ENCODE measurements at regions not wholly inside any gene's neighbourhood (a gene's known extent, or its start where the extent isn't known, plus 50 kb on each side); places are given as distances from the start of the nearest gene placed in this dataset.
A peak's percentile ranks its signal among the peaks of the same experiment; 100 is the strongest.

DNA sequence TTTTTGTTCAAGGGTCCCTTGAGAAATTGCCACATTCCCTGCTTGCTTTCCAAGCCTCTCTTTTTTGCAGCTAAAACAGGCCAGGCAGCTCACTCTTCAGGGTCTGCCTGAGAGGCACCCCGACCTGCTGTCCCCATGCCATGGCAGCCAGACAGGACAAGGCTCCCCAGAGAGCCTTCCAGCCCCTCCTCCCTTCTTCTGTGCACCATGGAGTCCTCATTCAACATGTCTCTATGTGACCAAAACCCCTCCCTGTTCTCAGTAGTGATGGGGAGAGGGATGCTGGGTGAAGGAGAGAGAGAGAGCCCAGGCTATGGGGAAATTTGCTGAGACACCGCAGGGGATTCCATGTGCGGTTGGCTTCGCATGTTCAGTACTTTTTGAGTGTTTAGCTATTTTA, 384.2 kb upstream of the ZNF507 start:
- DNase-seq (ENCODE audit: low read depth in 4 of 4, low spot score in 3 of 4): no peak

DNA sequence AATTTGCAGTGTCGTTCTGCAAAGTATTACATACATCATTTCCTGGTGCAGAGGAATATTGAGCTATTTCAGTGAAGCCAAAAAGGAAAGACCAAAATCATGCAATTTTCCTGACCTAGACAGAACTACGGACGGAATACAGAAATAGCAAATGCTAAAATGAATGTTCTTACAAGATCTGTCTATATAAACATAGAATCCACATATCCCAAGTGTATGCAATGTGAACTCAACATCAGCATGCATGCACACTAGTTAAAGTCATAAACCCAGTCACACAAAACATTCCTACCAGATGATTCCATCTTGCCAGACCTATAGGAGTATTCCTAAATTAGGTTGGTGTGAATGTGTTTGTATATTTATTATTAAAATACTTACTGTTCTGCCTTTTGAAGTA, 383.7 kb upstream of the ZNF507 start:
- no peak for DNase-seq (ENCODE audit: low read depth in 4 of 4, low spot score in 3 of 4)

DNA sequence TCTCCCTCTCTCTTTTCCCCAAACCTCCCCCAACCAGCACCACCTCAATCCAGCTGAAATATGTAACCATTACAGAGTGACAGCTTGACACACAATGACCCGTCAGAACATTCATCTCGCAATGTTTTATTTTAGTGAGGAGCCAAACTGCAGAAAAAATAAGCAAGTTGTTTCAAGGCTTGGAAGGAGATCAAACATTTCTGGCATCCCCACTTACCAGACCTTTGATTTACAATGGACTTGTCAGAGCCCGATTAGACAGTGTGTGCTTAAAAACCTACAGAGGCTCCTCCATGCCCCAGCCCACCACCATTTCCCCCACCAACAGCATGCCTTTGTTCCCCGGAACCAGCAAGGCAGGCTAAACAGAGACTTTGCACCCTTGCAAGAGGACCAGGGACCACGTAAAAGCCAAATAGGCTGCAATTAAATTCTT, 382.8 kb upstream of the ZNF507 start:
- peak; percentile 56 to 77 (median 63) for DNase-seq (ENCODE audit: low read depth in 4 of 4, low spot score in 3 of 4)

DNA sequence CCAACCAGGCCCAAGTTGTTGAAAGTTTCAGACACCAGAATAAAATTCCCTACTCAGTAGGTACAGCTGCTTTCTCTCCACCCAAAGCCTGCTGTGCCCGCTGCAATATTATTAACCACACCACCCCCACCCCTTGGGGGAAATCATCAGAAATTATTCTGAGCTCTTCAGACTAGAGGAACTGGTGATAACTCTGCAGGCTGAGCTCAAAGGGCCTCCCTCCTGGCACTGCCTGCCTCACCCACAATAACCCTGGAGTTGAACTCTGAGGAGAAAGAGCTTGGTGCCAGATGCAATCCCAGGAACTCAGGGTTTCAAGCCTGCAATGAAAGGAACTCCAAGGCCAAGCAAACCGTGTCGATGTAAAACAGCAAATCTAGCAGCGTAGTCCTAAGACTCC, 381.7 kb upstream of the ZNF507 start:
- no peak for DNase-seq (ENCODE audit: low read depth in 4 of 4, low spot score in 3 of 4)

DNA sequence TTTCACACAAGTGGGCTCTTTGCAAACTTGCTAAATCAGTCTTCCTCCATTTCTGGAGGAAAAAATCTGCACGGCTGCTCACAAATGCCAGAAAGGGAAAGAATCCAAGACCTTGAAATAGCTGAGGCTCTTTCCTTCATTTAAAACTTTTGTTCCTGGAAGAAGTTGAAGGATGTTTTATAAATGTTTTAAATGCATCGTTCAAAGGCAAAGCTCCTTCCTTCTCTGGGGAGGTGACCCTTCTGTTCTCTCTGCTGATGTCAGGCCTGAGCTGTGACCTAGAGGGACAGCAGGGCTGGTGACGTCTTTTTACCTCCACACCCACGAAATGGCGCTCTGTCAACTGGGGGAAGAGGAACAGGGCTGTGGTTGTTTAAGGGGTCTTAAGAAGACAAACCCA, 376.4 kb upstream of the ZNF507 start:
- DNase-seq (ENCODE audit: low read depth in 4 of 4, low spot score in 3 of 4): no peak

DNA sequence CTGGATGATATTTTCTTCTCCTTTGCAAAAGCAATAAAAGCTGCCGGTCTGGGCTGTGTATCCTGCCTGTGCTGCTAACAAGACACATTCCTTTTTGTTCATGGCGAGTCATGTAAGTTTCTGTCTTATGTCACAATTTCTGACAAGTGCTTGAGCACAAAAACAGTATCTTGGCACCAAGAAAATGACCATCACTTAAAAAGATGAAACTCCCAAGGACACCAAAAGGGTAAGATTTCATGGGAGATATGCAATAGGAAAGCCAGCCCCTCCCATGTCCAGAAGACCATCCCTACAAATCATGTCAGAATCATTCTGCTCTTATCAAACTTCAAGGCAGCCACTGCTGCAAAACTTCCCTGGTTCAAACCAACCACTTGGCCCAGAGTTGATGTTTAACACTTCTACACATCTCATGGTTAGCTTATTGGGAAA, 375.4 kb upstream of the ZNF507 start:
- DNase-seq (ENCODE audit: low read depth in 4 of 4, low spot score in 3 of 4): no peak

DNA sequence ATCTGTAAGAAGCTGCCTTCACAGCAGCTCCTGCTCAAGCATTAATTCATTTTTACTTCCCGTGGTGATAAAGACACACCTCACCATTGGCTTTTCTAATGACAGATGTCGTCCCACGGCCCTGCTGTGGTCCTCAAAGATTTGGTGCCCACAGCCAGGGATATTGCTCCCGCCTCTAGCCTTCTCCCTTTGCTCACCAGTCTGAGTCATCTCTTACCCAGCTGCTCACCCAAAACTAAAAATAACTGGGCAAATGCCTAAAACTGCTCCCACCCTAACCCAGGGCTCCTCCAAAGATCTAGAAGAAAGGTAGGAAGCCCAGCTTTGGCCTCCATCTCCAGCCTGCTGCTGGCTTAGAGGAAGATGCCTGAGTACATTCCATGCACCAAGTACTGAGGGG, 371.1 kb upstream of the ZNF507 start:
- DNase-seq (ENCODE audit: low read depth in 4 of 4, low spot score in 3 of 4): no peak

DNA sequence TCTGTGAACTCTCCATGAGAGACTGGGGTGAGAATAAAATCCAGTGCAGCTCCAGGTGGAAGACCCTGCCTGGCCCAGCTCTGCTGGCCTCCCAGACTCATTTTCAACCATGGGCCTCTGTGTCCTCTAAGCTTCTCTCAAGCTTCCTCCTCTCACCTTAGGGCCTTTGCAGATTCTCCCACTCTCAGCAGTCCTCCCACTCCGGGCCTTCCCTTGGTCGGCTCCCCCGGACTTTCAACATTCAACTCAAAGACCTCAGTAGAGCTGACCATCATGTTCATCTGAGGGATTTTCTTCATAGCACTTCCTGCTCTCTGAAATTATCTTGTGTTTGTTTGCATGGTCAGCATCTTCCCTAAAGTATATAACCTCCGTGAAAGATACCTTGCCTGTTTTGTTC, 370.5 kb upstream of the ZNF507 start:
- no peak for DNase-seq (ENCODE audit: low read depth in 4 of 4, low spot score in 3 of 4)

DNA sequence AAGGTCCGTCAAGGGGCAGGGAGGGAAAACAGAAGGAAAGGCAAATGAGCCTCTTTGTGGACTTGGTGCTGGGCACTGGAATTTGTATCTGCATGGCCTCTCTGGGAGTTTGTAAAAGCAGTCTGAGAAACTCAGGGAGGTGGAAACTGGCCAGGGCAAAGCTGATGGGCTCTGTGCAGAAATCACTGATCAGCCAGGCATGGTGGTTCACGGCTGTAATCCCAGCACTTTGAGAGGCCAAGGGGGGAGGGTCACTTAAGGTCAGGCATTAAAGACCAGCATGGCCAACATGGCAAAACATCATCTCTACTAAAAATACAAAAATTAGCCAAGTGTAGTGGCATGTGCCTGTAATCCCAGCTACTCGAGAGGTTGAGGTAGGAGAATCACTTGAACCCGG, 369.9 kb upstream of the ZNF507 start:
- DNase-seq (ENCODE audit: low read depth in 4 of 4, low spot score in 3 of 4): no peak

DNA sequence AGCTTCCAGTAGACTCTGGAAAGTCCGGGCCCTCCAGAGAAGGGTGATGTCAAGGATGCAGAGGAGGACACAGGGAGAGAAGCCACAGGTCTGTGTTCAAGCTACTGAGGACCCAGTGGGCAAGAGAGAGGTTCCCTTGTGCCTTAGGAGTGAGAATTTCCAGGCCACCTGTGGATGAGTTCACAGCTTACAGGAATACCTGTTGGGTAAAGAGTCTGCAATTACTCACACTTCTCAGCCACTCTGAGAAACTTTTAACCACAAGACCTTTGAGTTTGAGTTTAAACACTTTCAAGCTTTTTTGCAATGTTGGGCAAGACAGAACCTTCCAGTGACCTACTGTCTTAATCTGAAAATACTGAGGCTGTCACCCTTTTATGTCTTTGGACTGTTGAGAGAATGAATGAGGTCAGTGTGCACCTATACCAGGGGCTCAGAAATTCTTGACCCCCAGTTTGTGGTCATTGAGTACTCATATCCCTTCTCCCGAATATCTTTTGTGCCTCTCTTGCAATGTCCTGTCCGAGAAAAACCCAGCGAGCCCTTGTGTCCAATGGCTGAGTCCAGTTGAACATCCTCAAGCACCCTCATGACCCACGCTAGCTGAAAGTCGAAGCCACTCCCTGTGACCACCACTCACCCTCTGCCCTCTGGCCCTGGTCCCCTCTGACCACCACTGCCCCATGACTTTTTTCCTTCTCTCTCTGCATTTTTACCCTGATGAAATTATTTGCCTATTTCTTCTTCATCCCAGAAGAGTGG, 368.5 kb upstream of the ZNF507 start:
- no peak for DNase-seq (ENCODE audit: low read depth in 4 of 4, low spot score in 3 of 4)

DNA sequence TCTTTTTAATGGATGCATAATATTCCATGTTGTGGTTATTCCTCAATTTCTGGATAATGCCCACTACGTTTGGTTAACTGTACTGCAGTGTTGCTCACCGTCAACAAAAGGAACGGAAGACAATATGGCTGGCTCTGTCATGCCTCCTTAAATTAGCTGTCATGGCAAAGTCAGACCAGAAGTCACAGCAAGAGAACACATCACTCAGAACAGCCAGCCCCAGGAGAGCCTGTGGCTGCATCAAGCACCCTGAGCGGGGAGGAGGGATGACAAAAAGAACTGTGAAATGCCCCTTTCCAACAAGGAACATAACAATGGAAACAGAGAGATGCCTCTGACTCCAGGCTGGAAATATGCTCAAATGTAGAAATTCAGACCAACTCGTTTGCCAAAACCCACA, 366.0 kb upstream of the ZNF507 start:
- no peak for DNase-seq (ENCODE audit: low read depth in 4 of 4, low spot score in 3 of 4)

DNA sequence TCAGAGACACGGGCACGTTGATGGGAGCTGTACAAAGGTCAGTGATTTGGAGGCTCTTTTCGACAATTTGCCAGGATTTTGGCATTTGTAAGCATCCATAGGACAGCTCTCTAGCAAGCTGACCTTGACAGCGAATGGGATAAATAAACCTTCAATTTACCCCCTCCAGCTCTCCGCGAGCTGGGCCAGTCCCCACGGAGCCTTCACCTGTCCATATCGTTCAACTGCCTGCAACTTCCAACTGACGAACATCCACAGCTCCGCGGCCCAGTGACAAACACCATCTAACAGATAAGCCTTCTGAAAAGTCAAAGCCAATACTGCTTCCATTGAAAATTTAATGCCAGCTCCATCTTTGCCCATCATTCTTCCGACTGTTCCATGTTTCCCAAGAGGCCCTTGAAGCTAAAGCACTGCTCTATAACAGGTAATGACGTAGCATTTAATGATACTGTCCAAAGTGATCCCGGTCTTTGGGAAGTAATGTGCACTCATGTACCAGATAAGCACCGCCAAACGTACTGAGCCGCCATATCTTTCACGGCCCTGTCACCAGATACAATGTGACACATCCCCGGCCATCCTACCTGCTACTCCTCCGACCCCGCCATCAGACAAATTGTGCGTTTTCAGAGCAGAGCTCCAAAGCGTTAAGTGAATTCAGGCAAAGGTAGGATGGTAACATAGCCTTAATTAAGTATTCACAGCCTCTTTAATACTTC, 365.3 kb upstream of the ZNF507 start:
- DNase-seq (ENCODE audit: low read depth in 4 of 4, low spot score in 3 of 4): no peak

DNA sequence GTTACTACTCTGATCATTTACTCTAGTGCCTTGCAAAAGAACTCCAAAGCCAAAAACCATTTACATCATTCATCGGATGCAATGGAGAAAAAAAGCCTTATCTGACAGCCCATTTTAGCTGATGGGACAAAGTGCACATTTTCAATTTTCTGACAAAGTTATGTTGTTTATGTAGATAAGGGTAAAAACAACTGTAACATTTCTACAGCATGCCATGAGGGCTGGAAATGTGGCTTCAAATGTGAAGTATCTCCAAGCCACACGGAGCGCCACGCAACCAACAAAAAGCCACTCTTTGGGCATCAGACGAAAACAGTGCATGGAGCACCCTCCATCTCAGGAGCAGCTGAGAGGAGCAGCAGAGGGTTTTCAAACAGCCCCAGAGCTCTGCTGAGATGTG, 364.6 kb upstream of the ZNF507 start:
- no peak for DNase-seq (ENCODE audit: low read depth in 4 of 4, low spot score in 3 of 4)

DNA sequence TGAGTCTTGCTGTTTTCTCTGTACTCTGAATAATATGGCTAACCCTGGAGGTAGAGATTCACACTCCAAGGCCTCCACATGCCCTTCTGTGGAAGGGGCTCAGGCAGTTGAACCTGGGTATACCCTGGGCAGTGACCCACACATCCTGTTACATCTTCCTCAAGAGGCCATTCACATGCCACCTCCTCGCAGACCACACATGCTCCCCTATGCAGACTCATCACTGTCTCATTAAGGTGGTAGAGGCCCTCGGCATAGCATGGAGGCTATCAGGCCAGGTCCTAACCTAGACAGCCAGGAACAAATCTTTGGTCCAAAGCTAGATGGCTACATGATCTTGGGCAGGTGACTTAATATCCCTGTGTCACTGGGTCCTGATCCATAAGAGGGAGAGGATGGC, 363.9 kb upstream of the ZNF507 start:
- DNase-seq (ENCODE audit: low read depth in 4 of 4, low spot score in 3 of 4): no peak

DNA sequence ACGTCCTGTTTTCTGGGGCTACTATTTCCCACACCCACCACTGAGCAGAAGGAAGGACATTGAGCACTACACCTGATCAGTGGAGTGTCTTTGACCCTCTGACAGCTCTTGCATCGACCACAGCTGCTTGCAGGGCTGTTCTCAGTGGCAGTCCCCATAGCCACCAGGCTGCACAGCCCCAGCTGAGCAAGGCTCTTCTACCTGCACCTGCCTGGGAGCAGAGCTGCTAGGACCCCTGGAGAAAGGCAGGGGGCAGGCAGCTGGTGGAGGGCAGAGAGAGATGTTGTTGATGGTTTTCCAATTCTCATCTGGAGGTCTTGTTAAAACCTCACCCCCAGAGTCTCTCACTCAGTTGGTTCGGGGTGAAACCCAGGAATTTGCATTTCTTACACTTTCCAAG, 361.8 kb upstream of the ZNF507 start:
- DNase-seq (ENCODE audit: low read depth in 4 of 4, low spot score in 3 of 4): no peak

DNA sequence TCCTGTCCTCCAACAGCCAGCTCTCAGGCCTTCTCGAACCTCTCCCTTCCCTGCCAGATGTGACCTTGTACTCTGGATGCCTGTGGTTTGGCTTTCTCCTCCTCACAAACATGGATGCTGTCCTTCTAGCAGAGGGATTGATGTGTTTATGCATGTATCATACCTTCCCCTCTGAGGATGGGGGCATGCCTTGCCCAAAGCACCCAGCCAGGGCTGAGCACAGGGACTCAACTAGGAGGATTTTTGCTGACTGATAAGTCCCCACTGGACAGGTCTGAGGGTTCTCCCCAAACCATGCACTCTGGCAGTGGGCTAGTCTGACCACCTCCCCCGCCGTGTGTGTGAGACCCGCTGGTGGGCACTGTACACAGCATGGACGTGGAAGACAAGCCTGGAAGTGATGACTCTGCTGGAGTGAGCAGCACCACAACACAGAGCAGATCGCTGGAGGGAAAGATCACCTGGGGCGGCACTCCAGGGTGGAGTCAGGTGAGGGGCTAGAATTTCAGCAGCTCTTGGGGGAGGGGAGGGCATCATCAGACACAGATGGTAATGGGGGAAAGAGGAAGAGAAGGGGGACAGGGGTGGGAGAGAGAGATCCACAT, 360.3 kb upstream of the ZNF507 start:
- no peak for DNase-seq (ENCODE audit: low read depth in 4 of 4, low spot score in 3 of 4)

DNA sequence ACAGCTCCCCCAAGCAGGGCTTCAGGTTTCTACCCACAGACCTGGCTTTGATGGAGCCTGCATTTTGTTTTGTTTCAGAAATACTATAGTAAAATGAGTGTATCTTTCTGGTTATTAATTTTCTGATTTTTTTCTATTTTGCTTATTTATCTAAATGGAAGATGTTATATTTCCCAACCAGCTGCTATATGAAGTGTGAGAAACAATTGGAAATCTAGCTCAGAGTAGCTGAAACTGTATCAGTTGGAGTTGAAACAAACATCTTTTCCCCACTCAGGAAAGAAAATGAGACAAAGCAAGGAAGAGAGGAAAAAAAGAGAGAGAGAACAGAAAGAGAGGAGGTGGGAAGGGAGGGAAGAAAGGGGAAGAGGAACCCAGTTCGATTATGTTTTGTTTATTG, 358.5 kb upstream of the ZNF507 start:
- DNase-seq (ENCODE audit: low read depth in 4 of 4, low spot score in 3 of 4): no peak

DNA sequence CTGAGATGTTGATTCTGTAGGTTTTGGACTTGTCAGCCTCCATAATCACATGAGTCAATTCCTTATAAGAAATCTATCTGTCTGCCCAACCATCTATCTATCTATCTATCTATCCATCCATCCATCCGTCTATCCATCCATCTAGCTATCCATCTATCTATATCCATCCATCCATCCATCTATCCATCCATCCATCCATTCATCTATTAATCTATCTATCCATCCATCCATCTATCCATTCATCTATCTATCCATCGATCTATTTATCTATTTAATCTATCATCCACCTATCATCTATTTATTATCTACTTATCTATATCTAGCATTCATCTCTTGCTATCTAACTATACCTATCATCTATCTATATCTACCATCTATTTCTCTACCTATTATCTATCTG, 357.2 kb upstream of the ZNF507 start:
- DNase-seq (ENCODE audit: low read depth in 4 of 4, low spot score in 3 of 4): no peak

DNA sequence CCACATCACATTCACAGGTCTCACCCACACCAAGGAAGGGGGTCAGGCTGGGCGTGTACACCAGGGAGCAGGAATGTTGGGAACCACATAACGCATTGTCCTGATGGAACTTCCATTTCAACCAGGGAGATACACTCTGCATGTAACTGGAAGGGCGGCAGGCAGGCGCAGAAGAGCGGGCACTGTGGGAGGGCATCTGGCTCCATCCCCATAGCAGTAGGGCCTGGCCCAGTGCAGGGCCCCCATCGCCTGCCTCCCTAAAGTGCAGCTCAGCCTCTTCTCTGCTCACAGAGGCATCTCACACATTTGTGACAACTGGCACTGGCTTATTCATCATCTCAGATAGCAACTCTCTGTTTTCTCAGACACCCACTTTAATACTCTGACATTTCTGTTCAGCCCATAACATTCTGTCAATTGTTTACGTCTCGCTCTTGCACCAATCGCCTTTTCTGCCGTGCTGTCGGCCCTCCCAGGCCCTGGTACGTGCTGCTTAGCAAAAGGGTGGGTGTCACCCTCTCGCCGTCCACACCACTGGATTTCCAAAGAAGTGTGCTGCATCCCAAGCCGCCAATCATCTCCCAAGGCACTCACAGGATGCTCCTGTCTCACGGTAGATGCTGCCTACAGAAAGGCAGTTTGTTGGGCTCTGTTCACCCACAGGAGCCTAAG, 353.3 kb upstream of the ZNF507 start:
- no peak for DNase-seq (ENCODE audit: low read depth in 4 of 4, low spot score in 3 of 4)

DNA sequence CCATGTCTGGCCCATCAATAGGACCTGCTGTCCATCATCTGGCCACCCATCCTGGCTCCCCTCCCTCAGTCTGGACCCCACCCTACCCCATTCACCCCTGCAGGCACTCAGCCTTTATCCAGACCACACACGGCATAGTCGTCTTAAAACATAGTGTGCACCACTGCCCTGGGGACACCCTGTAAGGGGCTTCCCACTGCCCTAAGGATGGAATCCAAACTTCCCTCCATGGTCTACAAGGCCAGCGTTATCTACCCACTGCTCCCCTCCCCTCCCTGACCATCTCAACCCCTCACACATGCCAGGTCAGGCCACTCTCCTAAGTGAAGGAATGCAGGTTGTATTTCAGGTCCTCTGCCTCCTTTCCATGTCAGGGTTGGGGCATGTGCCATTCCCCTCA, 352.7 kb upstream of the ZNF507 start:
- no peak for DNase-seq (ENCODE audit: low read depth in 4 of 4, low spot score in 3 of 4)

DNA sequence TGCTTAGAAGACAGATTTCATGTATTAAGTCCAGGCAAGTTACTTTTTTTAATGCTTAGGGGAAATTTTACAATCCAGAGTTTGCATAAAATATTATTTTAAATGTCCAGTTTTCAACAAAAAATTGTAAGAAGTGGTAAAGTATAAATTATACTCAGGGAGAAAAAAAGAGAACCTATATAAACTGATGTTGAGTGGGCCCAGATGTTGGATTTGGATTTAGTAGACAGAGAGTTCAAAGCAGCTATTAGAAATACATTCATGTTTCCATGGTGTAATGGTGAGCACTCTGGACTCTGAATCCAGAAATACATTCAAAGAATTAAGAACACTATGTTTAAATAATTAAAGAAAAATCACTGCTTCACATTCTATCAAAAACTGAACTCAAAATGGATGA, 349.9 kb upstream of the ZNF507 start:
- no peak for DNase-seq (ENCODE audit: low read depth in 4 of 4, low spot score in 3 of 4)
